ENCODE measurements at regions not wholly inside any gene's neighbourhood (a gene's known extent, or its start where the extent isn't known, plus 50 kb on each side); places are given as distances from the start of the nearest gene placed in this dataset.

- TF ChIP-seq CTCF (IDR thresholded peaks at IDR 0.05; ENCODE audit: insufficient read depth, low read depth, low read length) (no peak), EZH2 (IDR thresholded peaks at IDR 0.05; ENCODE audit: insufficient read depth, low read length) (no peak)
- H2AFZ ChIP-seq (ENCODE audit: low read depth, low read length), result no peak overlapping the region
- no peaks in the 10 kb centered on the region for H3K36me3 ChIP-seq (ENCODE audit: insufficient read depth, low read length)
- H3K27me3 Mint-ChIP-seq (ENCODE audit: low read depth, unreplicated experiment), result no peaks in the 10 kb centered on the region
- no peak overlapping the region for H3K27ac Mint-ChIP-seq (ENCODE audit: unreplicated experiment)
- no peak overlapping the region for H3K4me2 ChIP-seq (ENCODE audit: low read length)
- no peak overlapping the region for H3K4me3 ChIP-seq (ENCODE audit: insufficient read depth, low read depth, low read length)
- FAIRE-seq, result no peak
- H3K4me1 Mint-ChIP-seq (ENCODE audit: low read depth, unreplicated experiment), result no peaks in the 10 kb centered on the region
- H3K79me2 ChIP-seq (ENCODE audit: insufficient read depth, low read length), result no peaks in the 10 kb centered on the region
- DNase-seq (ENCODE audit: low read depth), result no peak
- H3K27me3 ChIP-seq (ENCODE audit: insufficient read depth, low read length), result no peaks in the 10 kb centered on the region
- H3K4me3 Mint-ChIP-seq (ENCODE audit: unreplicated experiment), result no peak overlapping the region
- H3K9ac ChIP-seq (ENCODE audit: low read length), result no peak overlapping the region
- H3K36me3 Mint-ChIP-seq (ENCODE audit: low read depth, unreplicated experiment), result no peaks in the 10 kb centered on the region
- no peaks in the 10 kb centered on the region for H3K4me1 ChIP-seq (ENCODE audit: insufficient read depth, low read length)
- no peak overlapping the region for H3K27ac ChIP-seq (ENCODE audit: low read depth, low read length)
- no peaks in the 10 kb centered on the region for H3K9me3 ChIP-seq (ENCODE audit: insufficient read depth, low read depth, low read length)
- H3K9me3 Mint-ChIP-seq (ENCODE audit: unreplicated experiment), result no peaks in the 10 kb centered on the region
- H4K20me1 ChIP-seq (ENCODE audit: insufficient read depth, low read length), result no peaks in the 10 kb centered on the region
Measured at GRCh38 chr10:90458571-90458970, 399.3 kb downstream of the HTR7 start.

GRCh38 chr10:90461437-90462155 lies 396.2 kb downstream of the HTR7 start:
- Histone ChIP-seq H3K79me2 (ENCODE audit: insufficient read depth, low read length) (no peaks in the 10 kb centered on the region), H3K4me2 (ENCODE audit: low read length) (no peak overlapping the region), H3K9ac (ENCODE audit: low read length) (no peak overlapping the region), H3K4me1 (ENCODE audit: insufficient read depth, low read length) (no peaks in the 10 kb centered on the region), H3K9me3 (ENCODE audit: insufficient read depth, low read depth, low read length) (no peaks in the 10 kb centered on the region), H3K27me3 (ENCODE audit: insufficient read depth, low read length) (no peaks in the 10 kb centered on the region), H3K27ac (ENCODE audit: low read depth, low read length) (no peak overlapping the region), H2AFZ (ENCODE audit: low read depth, low read length) (no peak overlapping the region), H3K4me3 (ENCODE audit: insufficient read depth, low read depth, low read length) (no peak overlapping the region), H3K36me3 (ENCODE audit: insufficient read depth, low read length) (no peaks in the 10 kb centered on the region), H4K20me1 (ENCODE audit: insufficient read depth, low read length) (no peaks in the 10 kb centered on the region)
- no peaks in the 10 kb centered on the region for H3K27me3 Mint-ChIP-seq (ENCODE audit: low read depth, unreplicated experiment)
- H3K27ac Mint-ChIP-seq (ENCODE audit: unreplicated experiment), result no peak overlapping the region
- H3K4me1 Mint-ChIP-seq (ENCODE audit: low read depth, unreplicated experiment), result no peaks in the 10 kb centered on the region
- H3K4me3 Mint-ChIP-seq (ENCODE audit: unreplicated experiment), result no peak overlapping the region
- FAIRE-seq (no peak), DNase-seq (ENCODE audit: low read depth) (peak; percentile 86)
- TF ChIP-seq EZH2 (IDR thresholded peaks at IDR 0.05; ENCODE audit: insufficient read depth, low read length) (no peak), CTCF (IDR thresholded peaks at IDR 0.05; ENCODE audit: insufficient read depth, low read depth, low read length) (no peak)
- H3K9me3 Mint-ChIP-seq (ENCODE audit: unreplicated experiment), result no peaks in the 10 kb centered on the region
- no peaks in the 10 kb centered on the region for H3K36me3 Mint-ChIP-seq (ENCODE audit: low read depth, unreplicated experiment)

GRCh38 chr10:90462749-90463470 lies 394.9 kb downstream of the HTR7 start:
- H3K4me1 Mint-ChIP-seq (ENCODE audit: low read depth, unreplicated experiment), result no peaks in the 10 kb centered on the region
- Histone ChIP-seq H3K4me2 (ENCODE audit: low read length) (no peak overlapping the region), H3K4me3 (ENCODE audit: insufficient read depth, low read depth, low read length) (no peak overlapping the region), H3K79me2 (ENCODE audit: insufficient read depth, low read length) (no peaks in the 10 kb centered on the region), H2AFZ (ENCODE audit: low read depth, low read length) (no peak overlapping the region), H4K20me1 (ENCODE audit: insufficient read depth, low read length) (no peaks in the 10 kb centered on the region), H3K36me3 (ENCODE audit: insufficient read depth, low read length) (no peaks in the 10 kb centered on the region), H3K9ac (ENCODE audit: low read length) (no peak overlapping the region), H3K4me1 (ENCODE audit: insufficient read depth, low read length) (no peaks in the 10 kb centered on the region), H3K27ac (ENCODE audit: low read depth, low read length) (no peak overlapping the region), H3K9me3 (ENCODE audit: insufficient read depth, low read depth, low read length) (no peaks in the 10 kb centered on the region), H3K27me3 (ENCODE audit: insufficient read depth, low read length) (no peaks in the 10 kb centered on the region)
- H3K36me3 Mint-ChIP-seq (ENCODE audit: low read depth, unreplicated experiment), result no peaks in the 10 kb centered on the region
- no peaks in the 10 kb centered on the region for H3K9me3 Mint-ChIP-seq (ENCODE audit: unreplicated experiment)
- no peaks in the 10 kb centered on the region for H3K27me3 Mint-ChIP-seq (ENCODE audit: low read depth, unreplicated experiment)
- H3K27ac Mint-ChIP-seq (ENCODE audit: unreplicated experiment), result no peak overlapping the region
- DNase-seq (ENCODE audit: low read depth) (no peak), FAIRE-seq (no peak)
- TF ChIP-seq CTCF (IDR thresholded peaks at IDR 0.05; ENCODE audit: insufficient read depth, low read depth, low read length), result no peak
- no peak overlapping the region for H3K4me3 Mint-ChIP-seq (ENCODE audit: unreplicated experiment)
